Stimulated activated CD8-positive, alpha-beta memory T cell treated with anti-CD3 and anti-CD28 coated beads, Interleukin-2, amount 100 ng/mL, for 1 hour (primary cell): ENCODE measurements at regions not wholly inside any gene's neighbourhood (a gene's known extent, or its start where the extent isn't known, plus 50 kb on each side); places are given as distances from the start of the nearest gene placed in this dataset.
"Not testable (repeated sequence)": the region's sequence is repeated elsewhere in the genome, so short reads cannot be mapped to it uniquely, and the experiment has no call there.

Source experiments
- DNase-seq, 2 donors: peaks; one replicate each; pipeline ENCODE4 v3.0.0-alpha.2; 2020; ENCODE audit warnings: low read depth in 2 of 2

DNA sequence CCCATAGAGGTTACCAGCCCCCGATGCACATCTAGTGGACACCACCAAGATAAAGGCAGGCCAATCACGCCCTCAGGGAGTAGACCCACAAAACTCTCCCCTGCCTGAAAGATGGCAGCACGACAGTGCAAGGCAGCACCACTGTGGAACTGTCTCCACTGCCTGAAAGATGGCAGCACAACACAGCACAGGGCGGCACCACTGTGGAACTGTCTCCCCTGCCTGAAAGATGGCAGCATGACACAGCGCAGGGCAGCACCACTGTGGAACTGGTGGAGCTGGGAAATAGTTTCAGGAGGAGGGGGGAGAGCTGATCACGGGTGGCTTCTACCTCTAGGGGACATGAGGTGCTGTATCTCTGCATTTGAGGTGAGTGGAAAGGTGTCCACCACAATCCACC lies 340.4 kb upstream of the FRG1 start:
- DNase-seq, result no peak

DNA sequence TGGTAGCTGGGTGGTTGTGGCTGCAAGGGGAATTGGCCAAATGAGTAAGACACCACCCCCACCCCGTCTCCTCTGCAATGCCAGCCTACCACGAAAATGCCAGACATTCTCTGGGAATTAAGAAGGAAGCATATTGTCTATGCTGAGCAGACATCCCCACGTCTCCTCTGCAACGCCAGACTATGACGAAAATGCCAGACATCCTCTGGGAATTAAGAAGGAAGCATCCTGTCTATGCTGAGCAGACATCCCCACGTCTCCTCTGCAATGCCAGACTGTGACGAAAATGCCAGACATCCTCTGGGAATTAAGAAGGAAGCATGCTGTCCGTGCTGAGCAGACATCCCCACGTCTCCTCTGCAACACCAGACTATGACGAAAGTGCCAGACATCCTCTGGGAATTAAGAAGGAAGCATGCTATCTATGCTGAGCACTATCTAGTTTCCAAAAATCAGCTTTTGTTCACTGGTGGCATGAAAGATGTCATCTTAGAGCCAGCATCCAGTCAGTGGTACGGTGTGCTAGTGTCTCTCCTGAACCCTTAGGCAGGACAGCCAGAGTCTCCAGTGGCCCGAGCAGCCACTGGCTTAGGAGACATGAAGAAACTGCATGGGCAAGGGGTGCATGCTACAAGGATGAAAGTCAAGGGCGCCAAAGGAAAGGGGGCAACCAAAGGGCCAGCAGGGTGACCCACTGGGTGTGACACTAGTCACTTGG lies 339.8 kb upstream of the FRG1 start:
- no peak for DNase-seq

DNA sequence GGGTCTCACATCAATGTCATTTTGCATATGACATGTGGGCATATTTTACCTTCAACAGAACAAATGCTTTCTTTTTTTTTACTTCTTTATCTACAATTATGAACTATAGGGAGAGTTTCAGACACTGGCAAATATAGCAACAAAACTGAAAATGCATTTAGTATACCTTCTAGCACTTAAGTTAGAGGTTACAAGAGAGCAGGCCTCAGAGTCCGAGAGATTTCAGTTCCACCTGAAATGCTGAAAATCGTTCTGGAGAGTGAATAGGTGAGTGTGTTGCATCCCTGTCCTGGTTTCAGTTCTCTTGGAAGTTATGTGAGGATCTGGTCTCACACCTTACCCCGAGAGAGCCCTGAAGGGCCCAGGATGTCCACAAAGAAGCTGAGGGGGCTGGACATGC lies 337.8 kb upstream of the FRG1 start:
- DNase-seq, result not testable (repeated sequence)

DNA sequence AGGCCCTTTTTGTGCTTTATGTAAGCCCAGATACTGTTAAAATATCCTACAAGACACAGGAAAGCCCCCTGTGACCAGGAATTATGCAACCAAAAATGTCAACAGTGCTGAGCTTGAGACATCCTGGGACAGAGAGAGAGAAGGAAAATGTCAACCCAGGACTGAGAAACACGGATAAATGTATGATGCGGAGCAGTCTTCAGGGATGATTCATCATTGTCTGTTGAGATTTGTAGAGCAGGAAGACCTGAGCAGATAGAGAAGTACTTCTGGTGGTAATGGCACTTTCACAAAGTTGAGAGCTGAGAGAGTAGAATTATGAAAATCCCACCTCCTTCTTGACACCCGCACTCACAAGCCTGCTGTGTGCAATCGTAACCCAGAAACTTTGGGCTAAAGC lies 330.1 kb upstream of the FRG1 start:
- DNase-seq, result not testable (repeated sequence)

DNA sequence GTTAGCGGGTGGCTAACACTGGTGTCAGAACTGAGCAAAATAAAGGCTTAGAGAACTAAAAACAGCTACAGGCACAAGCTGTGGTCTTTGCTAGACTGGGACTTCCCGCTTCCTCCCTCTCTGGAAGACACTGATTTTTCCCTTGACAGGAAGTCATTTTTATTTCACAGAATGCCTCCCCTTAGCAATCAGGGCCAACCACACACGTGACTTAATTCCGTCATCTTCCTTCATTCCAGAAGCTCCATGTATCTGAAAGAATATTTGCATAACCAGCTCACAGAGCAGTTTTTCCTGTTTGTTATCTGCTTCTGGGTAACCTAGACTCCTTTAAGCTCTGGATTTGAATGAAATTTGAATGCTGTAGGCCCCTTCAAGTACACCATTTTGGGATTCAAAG lies 327.5 kb upstream of the FRG1 start:
- no peak for DNase-seq

DNA sequence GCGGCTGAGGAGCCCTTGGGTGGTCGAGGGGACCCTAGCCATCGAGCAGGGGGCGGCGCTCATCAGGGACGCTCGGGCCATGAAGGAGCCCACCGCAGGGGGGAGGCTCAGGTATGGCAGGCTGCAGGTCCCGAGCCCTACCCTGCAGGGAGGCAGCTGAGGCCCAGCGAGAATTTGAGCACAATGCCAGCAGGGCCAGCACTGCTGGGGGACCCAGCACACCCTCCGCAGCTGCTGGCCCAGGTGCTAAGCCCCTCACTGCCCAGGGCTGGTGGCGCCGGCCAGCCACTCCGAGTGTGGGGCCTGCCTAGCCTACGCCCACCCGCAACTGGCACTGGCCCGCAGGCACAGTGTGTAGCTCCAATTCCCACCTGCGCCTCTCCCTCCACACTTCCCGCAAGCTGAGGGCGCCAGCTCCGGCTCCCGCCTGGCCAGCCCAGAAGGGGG lies 325.4 kb upstream of the FRG1 start:
- no peak for DNase-seq

DNA sequence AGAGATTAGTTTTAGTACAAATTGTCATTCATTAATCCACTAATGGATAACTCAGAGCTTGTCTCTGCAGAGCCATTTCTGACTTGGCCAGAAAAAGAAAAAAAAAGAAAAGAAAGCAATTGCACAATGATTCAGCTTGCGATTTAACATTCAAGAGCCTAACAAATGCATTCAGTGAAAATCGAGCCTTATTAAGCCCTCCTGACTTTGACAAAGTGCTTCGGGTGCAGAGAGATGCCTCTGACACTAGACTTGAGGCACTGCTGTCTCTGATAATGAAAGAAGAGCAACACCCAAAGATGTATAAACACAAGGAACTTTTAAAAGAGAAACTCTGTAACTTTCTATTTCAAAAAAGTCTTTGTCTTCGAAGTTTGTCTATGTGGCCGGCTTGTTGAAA lies 322.9 kb upstream of the FRG1 start:
- DNase-seq, result not testable (repeated sequence)

DNA sequence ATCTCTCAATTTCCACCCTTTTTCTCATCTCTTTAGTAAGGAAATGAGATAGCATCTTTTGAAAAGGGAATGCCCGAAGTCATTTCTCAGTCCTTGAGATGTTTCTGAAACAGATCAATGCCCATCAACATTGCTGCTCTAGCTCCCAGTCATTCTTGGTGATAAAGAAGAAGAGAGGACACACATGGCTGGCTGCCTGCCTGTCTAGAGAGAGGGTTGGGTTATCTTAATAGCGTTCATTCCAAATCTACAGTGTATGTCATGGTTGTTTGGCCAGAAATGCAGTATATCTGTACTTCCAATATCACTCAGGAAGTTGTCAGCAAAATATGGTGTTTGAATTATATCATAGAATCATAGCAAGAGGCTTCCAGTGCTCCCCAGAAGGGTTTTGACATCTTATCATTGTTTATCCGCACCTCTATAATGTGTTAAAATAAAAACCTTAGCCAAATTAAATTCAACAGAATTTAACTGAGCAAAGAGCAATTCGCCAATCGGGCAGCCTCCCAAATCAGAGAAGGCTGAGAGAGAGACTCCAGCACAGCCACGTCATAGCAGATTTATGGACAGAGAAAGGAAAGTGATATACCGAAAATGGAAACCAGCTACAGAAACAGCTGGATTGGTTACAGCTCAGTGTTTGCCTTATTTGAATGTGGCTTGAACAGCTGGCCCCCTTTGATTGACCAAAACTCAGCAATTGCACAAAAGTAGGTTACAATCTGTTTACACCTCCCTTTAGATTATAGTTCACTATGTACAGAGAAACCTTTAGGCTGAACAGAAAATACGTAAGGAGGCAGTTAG lies 321.0 kb upstream of the FRG1 start:
- not testable (repeated sequence) for DNase-seq

DNA sequence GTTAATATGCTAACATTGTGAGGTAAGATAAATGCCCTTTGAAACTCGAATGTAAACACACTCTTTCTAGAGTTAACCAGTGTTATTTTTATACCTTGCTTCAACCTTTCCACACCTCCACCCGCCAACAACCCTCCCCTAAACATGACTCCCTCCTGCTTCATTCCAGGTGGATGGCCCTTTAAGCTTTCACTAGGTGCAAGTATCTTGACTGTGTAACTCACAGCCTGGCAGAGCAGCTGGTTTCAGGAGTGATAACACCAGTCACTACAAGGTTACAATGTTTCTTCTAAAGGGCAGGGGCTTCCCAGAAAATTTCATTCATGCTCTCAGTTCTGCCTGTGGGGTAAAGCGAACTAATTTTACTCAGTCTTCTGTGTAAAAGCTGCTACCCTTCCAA lies 318.1 kb upstream of the FRG1 start:
- not testable (repeated sequence) for DNase-seq

DNA sequence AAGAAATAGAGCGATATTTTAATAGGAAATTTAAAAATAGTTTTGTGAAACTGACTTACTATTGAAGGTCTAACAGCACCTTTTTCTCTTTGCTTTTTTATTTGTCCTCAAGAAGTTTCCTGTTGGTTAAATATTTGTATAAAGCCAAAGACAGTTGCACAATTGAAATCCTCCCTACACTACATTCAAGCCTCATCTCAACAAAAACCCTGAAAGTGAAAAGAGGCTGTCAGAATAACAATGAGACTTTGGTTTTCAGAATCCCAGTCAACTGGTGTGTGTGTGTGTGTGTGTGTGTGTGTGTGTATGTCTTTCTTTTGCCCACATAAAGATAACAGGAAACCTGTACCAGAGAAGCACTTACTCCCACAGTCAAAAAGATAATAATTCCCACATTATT lies 313.6 kb upstream of the FRG1 start:
- DNase-seq, result not testable (repeated sequence)

DNA sequence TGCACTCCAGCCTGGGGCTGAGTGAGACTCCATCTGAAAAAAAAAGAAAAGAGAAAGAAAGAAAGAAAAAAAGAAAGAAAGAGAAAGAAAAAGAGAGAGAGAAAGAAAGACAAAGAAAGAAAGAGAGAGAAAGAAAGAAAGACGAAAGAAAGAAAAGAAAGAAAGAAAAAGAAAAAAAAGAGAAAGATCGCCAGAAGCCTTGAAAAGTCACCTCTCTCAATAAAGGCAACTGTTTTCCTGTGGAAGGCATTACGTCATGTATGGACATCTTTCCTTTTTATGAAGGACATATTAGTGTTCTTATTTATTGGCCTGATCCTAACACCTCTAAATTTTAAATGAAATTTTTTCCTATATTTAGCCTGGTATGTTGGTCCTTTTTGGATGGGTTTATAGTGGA lies 310.9 kb upstream of the FRG1 start:
- DNase-seq, result not testable (repeated sequence)

DNA sequence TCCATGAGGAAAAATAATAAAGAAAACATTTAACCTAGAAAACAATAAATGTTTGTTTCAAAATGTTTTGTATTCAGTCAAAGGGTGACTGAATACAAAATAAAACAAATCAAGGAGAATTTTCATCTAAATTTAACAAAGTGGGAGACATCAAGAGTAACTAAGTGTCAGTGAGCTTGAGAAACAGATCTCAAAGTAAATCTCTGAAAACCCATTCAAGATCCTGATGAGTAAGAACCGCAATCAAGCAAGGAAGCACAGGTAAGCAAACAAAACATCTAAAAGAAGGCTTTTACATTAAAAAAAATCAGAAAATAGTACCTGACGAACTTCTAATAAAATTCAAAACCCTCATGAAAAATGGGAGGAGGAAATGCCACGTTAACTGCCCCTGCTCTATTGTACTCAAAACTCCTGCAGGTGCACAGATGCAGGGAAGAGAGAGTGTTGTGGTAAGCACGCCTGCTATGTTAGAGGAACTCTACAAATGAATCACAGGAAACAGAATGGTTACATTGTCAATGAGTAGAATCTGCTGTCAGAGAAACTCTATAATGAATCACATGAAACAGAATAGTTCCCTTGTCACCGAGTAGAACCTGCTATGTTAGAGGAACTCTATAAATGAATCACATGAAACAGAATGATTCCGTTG lies 309.6 kb upstream of the FRG1 start:
- DNase-seq, result not testable (repeated sequence)

DNA sequence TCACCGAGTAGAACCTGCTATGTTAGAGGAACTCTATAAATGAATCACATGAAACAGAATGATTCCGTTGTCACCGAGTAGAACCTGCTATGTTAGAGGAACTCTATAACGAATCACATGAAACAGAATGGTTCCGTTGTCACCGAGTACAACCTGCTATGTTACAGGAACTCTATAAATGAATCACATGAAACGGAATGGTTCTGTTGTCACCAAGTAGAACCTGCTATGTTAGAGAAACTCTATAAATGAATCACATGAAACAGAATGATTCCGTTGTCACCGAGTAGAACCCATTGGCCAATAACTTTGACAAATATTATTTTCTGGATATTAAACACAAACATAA lies 309.1 kb upstream of the FRG1 start:
- DNase-seq, result not testable (repeated sequence)

DNA sequence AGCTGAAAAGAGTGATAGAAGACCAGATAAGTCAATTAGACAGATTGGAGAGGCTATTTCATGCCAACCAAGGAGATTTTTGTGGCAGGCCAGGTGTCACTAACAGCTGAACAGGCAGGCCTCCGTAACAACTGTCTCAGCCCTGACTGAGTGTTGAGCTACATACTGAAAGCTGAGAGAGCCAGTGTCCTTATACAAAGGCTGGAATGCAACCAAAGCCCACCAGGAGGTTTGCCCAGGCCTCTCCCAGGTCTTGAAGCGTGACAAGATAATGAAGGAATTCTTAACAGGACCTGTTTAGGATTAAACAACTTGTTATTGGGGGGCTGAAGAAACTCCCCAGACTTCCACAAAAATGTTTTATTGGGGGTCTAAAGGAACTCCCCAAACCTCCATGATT lies 290.2 kb upstream of the FRG1 start:
- DNase-seq, result not testable (repeated sequence)

DNA sequence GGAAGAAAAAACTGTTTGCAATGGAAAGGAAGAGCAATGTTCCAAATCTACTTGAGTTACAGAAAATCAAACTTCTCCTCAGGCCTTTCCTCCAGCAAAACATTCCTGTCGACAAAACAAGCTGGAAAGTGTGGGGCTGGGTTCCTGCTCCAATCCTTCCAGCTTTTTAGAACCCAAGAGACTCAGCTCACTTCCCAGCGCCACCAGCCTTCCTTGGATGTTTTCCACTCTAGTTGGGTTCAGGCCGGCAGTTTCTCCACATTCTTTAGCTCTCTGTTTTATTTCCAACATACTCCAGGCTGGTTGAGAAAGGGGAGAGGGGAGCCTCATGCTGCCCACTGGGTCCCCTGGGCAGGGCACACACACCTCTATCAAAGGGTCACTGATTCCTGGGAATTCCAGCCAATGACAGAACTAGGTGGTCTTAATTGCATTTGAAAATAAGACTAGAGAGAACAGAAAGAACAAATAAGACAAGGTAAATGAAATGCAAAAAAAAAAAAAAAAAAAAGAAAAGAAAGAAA lies 287.5 kb upstream of the FRG1 start:
- not testable (repeated sequence) for DNase-seq

DNA sequence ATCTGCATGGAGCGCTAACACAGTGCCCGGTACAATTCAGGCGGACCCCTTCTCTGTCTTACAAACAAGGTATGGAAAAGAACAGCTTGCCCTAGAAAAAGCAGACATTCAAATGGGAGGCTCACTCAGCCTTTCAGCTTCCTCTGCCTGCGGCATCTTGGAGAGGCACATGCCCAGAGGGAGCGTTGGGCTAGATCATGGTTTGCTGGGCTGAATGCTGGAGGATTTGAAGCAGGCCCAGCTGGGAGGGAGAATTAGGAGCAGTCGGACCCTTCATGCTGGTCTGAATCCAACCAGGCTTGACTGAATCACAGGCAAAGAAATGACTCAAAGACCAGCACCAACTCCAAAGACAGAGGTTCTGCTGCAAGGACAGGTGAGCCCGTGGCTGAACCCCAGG lies 286.7 kb upstream of the FRG1 start:
- DNase-seq, result not testable (repeated sequence)

DNA sequence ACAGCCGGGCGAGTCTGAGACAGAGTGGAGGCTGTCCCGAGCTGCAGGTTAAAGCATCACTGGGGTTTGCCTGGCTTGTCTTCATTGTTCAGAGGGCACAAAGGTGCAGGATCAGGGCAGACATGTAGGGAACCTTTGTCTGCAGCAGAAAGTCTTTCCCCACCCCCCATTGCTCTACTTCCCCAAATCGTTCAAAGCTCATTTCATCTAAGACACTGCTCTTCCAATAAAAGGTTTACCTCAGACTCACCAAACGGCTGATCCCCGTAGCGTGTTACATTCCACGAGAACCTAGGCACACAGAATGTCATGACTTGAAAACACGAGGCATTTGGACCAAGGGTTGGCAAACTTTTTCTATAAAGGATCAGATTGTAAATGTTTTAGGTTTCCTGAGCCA lies 286.3 kb upstream of the FRG1 start:
- not testable (repeated sequence) for DNase-seq

DNA sequence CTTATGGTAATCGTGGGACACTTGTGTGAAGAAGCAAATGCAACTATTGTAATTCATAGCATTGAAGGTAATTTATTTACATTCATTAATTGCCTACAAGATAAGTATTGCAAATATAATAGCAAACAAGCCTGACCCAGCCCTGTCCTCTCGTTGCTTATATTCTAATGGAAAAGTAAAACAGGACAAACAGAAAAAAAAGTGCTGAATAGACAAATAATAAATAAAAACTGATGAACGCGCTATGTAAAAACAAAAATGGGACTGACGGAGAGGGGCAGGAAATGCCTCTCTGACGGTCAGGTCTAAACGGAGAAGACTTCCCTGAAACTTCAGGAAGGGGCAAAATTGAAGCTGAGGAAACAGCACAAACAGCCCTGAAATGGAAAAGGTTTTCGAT lies 284.9 kb upstream of the FRG1 start:
- DNase-seq, result not testable (repeated sequence)

DNA sequence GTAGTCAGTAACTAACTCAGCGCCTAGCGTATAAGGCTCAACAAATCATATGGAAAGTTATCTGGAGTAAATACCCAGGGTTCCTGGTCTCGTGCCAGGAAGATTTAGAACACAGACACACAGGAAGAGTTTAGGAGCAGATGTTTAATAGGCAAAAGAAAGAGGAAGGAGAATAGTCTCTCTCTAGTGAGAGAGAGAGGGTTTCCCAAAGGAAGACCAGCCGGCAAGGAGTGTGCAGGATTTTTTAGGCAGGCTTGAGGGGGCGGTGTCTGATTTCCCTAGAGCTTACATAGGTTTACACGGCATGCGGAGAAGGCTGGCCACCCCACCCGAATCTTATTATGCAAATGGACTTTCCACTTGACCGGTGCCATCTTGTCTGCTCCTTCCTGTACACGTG lies 284.0 kb upstream of the FRG1 start:
- DNase-seq, result no peak

DNA sequence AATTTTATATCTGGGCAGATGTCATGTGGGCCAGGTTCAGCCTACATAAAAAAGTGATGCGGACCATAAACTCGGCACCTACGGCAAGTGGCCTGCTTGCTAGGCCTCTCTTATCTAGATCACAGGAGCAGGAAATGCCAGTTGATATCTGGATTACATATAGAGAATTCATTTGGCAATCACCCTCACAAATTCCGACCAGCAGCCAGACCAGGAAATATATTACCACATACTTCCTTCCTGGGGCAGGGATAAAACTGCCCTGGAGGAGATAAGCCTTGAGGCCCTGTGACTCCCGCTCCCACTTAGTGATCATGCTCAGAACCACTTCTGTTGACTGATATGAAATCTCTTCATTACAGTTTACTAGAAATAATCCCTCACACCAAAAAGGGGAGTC lies 282.4 kb upstream of the FRG1 start:
- not testable (repeated sequence) for DNase-seq

DNA sequence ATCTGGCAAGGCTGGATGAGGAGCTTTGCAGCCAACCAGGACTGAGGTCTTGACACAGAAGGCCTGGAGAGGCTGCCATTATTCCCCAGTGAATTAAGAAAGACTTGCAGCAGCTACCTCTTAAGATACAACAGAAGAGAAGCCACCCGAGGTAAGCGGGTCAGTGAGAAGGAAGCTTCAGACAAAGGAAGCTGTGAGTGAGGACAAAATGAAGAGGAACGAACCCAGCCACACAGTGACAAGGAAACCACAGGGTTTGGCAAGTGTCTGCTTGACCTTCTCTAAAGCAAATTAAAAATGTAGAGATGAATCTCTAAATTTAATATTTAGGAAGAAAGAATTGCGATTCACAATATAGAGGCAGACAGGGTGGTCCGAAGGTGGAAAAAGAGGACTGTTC lies 281.8 kb upstream of the FRG1 start:
- DNase-seq, result not testable (repeated sequence)

DNA sequence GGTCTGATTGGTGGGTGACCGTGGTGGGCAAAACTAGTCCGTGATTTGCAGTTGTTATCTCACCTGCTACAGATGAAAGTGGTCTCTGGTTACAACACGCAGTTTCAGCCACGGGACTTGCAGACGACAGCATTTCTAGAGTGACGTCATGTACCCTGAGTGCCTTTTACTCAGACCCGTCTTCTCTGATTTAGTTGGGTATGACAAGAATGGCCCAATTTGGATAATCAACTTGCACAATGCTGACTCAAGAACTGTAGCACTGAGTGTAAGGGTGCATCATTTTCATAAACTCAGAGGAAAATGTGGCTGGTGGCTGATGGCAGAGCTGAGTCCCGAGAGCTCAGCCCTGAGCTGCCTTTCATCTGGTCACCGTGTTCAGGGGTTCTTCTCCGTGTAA lies 281.4 kb upstream of the FRG1 start:
- no peak for DNase-seq
